ENCODE measurements at regions not wholly inside any gene's neighbourhood (a gene's known extent, or its start where the extent isn't known, plus 50 kb on each side); places are given as distances from the start of the nearest gene placed in this dataset.
A peak's percentile ranks its signal among the peaks of the same experiment; 100 is the strongest.
"Not testable (repeated sequence)": the region's sequence is repeated elsewhere in the genome, so short reads cannot be mapped to it uniquely, and the experiment has no call there.

DNA sequence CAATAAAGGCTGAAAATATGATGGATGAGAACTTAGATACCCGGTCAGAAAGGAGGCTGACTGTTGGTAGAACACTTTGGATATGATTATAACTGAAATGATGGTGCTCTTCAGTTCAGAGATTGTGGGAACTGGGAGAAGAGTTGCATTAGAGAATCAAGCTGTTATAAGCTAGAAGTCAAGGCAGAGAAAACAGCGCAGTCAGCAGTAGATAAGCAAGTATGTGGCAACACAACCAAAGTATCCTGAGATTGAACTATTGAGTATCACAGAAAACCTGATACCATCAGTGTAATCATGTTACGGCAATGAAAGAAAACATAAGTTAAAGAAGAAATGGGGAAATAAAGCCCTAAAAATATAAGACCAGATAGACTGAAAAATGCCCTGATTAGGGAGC, 633.9 kb upstream of the LRRTM1 start:
- TF ChIP-seq, protein P1, sequence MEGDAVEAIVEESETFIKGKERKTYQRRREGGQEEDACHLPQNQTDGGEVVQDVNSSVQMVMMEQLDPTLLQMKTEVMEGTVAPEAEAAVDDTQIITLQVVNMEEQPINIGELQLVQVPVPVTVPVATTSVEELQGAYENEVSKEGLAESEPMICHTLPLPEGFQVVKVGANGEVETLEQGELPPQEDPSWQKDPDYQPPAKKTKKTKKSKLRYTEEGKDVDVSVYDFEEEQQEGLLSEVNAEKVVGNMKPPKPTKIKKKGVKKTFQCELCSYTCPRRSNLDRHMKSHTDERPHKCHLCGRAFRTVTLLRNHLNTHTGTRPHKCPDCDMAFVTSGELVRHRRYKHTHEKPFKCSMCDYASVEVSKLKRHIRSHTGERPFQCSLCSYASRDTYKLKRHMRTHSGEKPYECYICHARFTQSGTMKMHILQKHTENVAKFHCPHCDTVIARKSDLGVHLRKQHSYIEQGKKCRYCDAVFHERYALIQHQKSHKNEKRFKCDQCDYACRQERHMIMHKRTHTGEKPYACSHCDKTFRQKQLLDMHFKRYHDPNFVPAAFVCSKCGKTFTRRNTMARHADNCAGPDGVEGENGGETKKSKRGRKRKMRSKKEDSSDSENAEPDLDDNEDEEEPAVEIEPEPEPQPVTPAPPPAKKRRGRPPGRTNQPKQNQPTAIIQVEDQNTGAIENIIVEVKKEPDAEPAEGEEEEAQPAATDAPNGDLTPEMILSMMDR (IDR thresholded peaks at IDR 0.05; ENCODE audit: borderline replicate concordance, extremely low read depth, insufficient read depth): no peak
- FAIRE-seq (no peak), DNase-seq (no peak)
- intact Hi-C loops (cut with DNase I): no loop called here
- Histone ChIP-seq H3K9me3 (ENCODE audit: control insufficient read depth in 2 of 3, insufficient read depth in 1 of 3, low read length in 3 of 3) (no peaks in the 10 kb centered on the region), H3K4me1 (ENCODE audit: control insufficient read depth in 2 of 3, insufficient read depth in 2 of 3, low read depth in 1 of 3, low read length in 3 of 3) (no peaks in the 10 kb centered on the region), H3K4me3 (ENCODE audit: low read length in 3 of 3) (no peak overlapping the region), H3K9ac (ENCODE audit: low read length in 3 of 3) (no peak overlapping the region), H3K36me3 (ENCODE audit: control insufficient read depth in 2 of 3, insufficient read depth in 3 of 3, low read length in 3 of 3) (no peaks in the 10 kb centered on the region), H3K27ac (ENCODE audit: low read depth in 2 of 2, low read length in 2 of 2) (no peak overlapping the region), H3K27me3 (ENCODE audit: control insufficient read depth, insufficient read depth, low read length) (no peaks in the 10 kb centered on the region)

- H3K36me3 ChIP-seq (ENCODE audit: control insufficient read depth in 2 of 3, insufficient read depth in 3 of 3, low read length in 3 of 3); H3K9me3 ChIP-seq (ENCODE audit: control insufficient read depth in 2 of 3, insufficient read depth in 1 of 3, low read length in 3 of 3); H3K4me3 ChIP-seq (ENCODE audit: low read length in 3 of 3); H3K9ac ChIP-seq (ENCODE audit: low read length in 3 of 3); H3K4me1 ChIP-seq (ENCODE audit: control insufficient read depth in 2 of 3, insufficient read depth in 2 of 3, low read depth in 1 of 3, low read length in 3 of 3); H3K27ac ChIP-seq (ENCODE audit: low read depth in 2 of 2, low read length in 2 of 2); H3K27me3 ChIP-seq (ENCODE audit: control insufficient read depth, insufficient read depth, low read length); intact Hi-C loops (cut with DNase I); DNase-seq: not testable (repeated sequence)
- peak; percentile 99 for FAIRE-seq
Observed at GRCh38 chr2:80931820-80932219, 627.3 kb upstream of the LRRTM1 start.

- FAIRE-seq: no peak
- TF ChIP-seq, protein P1 (IDR thresholded peaks at IDR 0.05; ENCODE audit: borderline replicate concordance, extremely low read depth, insufficient read depth): no peak
- intact Hi-C loops (cut with DNase I): no loop called here
Observed at GRCh38 chr2:80930777-80931176, 626.2 kb upstream of the LRRTM1 start.

DNA sequence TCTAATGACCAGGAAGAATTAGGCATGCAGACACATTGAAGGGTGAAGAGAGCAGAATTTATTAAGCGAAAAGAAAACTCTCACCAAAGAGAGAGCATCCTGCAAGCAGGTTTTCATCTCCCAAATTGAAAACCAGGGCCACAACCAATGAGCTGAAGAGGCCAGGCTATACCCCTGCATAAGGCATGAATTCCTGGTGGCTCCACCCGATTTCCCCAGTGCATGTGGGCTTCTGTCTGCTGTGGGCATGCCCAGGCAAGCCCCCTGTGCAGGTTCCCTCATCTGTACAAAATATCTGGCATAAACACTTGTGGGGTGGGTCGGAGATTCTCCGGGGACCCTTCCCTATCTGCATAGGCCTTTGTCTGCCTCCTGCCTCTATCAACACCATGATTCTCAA, 621.6 kb upstream of the LRRTM1 start:
- intact Hi-C loops (cut with DNase I): no loop called here
- no peaks in the 10 kb centered on the region for H3K36me3 ChIP-seq (ENCODE audit: control insufficient read depth in 2 of 3, insufficient read depth in 3 of 3, low read length in 3 of 3)
- no peak overlapping the region for H3K27ac ChIP-seq (ENCODE audit: low read depth in 2 of 2, low read length in 2 of 2)
- FAIRE-seq: no peak
- TF ChIP-seq, protein P1 (IDR thresholded peaks at IDR 0.05; ENCODE audit: borderline replicate concordance, extremely low read depth, insufficient read depth): no peak
- H3K4me1 ChIP-seq (ENCODE audit: control insufficient read depth in 2 of 3, insufficient read depth in 2 of 3, low read depth in 1 of 3, low read length in 3 of 3): no peaks in the 10 kb centered on the region
- peaks cover 0 to 7% (median 3%) of the 10 kb centered on the region in 3 donors for H3K9me3 ChIP-seq (ENCODE audit: control insufficient read depth in 2 of 3, insufficient read depth in 1 of 3, low read length in 3 of 3)
- DNase-seq: no peak
- no peaks in the 10 kb centered on the region for H3K27me3 ChIP-seq (ENCODE audit: control insufficient read depth, insufficient read depth, low read length)
- H3K4me3 ChIP-seq (ENCODE audit: low read length in 3 of 3): no peak overlapping the region
- H3K9ac ChIP-seq (ENCODE audit: low read length in 3 of 3): no peak overlapping the region

More at GRCh38 chr2:80930777-80931176, 626.2 kb upstream of the LRRTM1 start:
- Histone ChIP-seq H3K4me3 (ENCODE audit: low read length in 3 of 3) (no peak overlapping the region), H3K9me3 (ENCODE audit: control insufficient read depth in 2 of 3, insufficient read depth in 1 of 3, low read length in 3 of 3) (peaks cover 0 to 7% (median 3%) of the 10 kb centered on the region in 3 donors), H3K36me3 (ENCODE audit: control insufficient read depth in 2 of 3, insufficient read depth in 3 of 3, low read length in 3 of 3) (no peaks in the 10 kb centered on the region), H3K9ac (ENCODE audit: low read length in 3 of 3) (no peak overlapping the region), H3K4me1 (ENCODE audit: control insufficient read depth in 2 of 3, insufficient read depth in 2 of 3, low read depth in 1 of 3, low read length in 3 of 3) (no peaks in the 10 kb centered on the region), H3K27me3 (ENCODE audit: control insufficient read depth, insufficient read depth, low read length) (no peaks in the 10 kb centered on the region), H3K27ac (ENCODE audit: low read depth in 2 of 2, low read length in 2 of 2) (no peak overlapping the region)
- no peak for DNase-seq
